Neural cell (in vitro differentiated cells): ENCODE measurements at regions not wholly inside any gene's neighbourhood (a gene's known extent, or its start where the extent isn't known, plus 50 kb on each side); places are given as distances from the start of the nearest gene placed in this dataset.

ENCODE experiments used
- H2AFZ ChIP-seq: fragments of 200-600, 300-800 bp; sonication (generic), shearing (Covaris generic); 2 replicates; pipeline ENCODE4 v1.6.0; 2014; ENCODE audit warnings: low read depth, mild to moderate bottlenecking, antibody characterized with exemption, low read length, moderate library complexity
- H3F3A ChIP-seq: fragments of 200-600 bp; shearing (Covaris generic); 2 replicates; pipeline ENCODE4 v1.6.1; 2016; ENCODE audit warnings: mild to moderate bottlenecking, moderate library complexity, mixed read lengths, antibody characterized with exemption, low read length; ENCODE audit not compliant: insufficient read depth, poor library complexity, severe bottlenecking
- H3K27ac ChIP-seq: fragments of 200-600, 300-800 bp; sonication (generic), shearing (Covaris generic); 2 replicates; pipeline ENCODE4 v1.5.1; 2014; ENCODE audit warnings: mild to moderate bottlenecking, low read length, moderate library complexity
- H3K27me3 ChIP-seq: fragments of 300-800, 200-600 bp; sonication (generic), shearing (Covaris generic); 2 replicates; pipeline ENCODE4 v1.6.0; 2014; ENCODE audit warnings: mild to moderate bottlenecking, low read depth, low read length, moderate library complexity; ENCODE audit not compliant: insufficient read depth
- H3K36me3 ChIP-seq: fragments of 300-800, 200-600 bp; sonication (generic), shearing (Covaris generic); 2 replicates; pipeline ENCODE4 v1.5.1; 2014; ENCODE audit warnings: mild to moderate bottlenecking, antibody characterized with exemption, low read length, moderate library complexity; ENCODE audit not compliant: insufficient read depth
- H3K4me2 ChIP-seq: fragments of 300-800, 200-600 bp; sonication (generic), shearing (Covaris generic); 2 replicates; pipeline ENCODE4 v1.6.0; 2014; ENCODE audit warnings: mild to moderate bottlenecking, low read length
- H3K4me3 ChIP-seq: fragments of 300-800, 200-600 bp; sonication (generic), shearing (Covaris generic); 2 replicates; pipeline ENCODE4 v1.5.1; 2014; ENCODE audit warnings: mild to moderate bottlenecking, low read length, moderate library complexity
- H3K79me2 ChIP-seq: fragments of 200-600 bp; shearing (Covaris generic); replicated peaks from 2 replicates; pipeline ENCODE4 v1.6.0; 2014; ENCODE audit warnings: mild to moderate bottlenecking, low read length, moderate library complexity; ENCODE audit not compliant: insufficient read depth
- H3K9ac ChIP-seq: fragments of 300-800, 200-600 bp; sonication (generic), shearing (Covaris generic); 2 replicates; pipeline ENCODE4 v1.6.1; 2016; ENCODE audit warnings: mild to moderate bottlenecking, low read length, mixed read lengths
- H3K9me2 ChIP-seq: fragments of 200-600 bp; shearing (Covaris generic); 2 replicates; pipeline ENCODE4 v1.6.1; 2016; ENCODE audit warnings: mild to moderate bottlenecking, low read length, mixed read lengths; ENCODE audit not compliant: insufficient read depth
- H3K9me3 ChIP-seq: fragments of 200-600, 300-800 bp; sonication (generic), shearing (Covaris generic); 2 replicates; pipeline ENCODE4 v1.6.1; 2016; ENCODE audit warnings: mild to moderate bottlenecking, mixed run types, low read length, moderate library complexity, mixed read lengths
- H4K20me1 ChIP-seq: fragments of 200-600 bp; shearing (Covaris generic); 2 replicates; pipeline ENCODE4 v1.6.1; 2016; ENCODE audit warnings: mild to moderate bottlenecking, mixed run types; ENCODE audit not compliant: insufficient read depth
- EP300 ChIP-seq: fragments of 450-650 bp; conservative IDR thresholded peaks from 2 replicates; pipeline ENCODE4 v1.6.1; 2014; ENCODE audit warnings: antibody characterized with exemption, mild to moderate bottlenecking, moderate library complexity; ENCODE audit not compliant: poor library complexity, severe bottlenecking
- EZH2 ChIP-seq: fragments of 200-600, 300-800 bp; shearing (Covaris generic), sonication (generic); IDR thresholded peaks from 2 replicates; pipeline ENCODE4 v1.6.1; 2014; ENCODE audit warnings: antibody characterized with exemption, low read length, borderline replicate concordance, mild to moderate bottlenecking; ENCODE audit not compliant: insufficient read depth, poor library complexity, severe bottlenecking
- MXI1 ChIP-seq: fragments of 450-650 bp; conservative IDR thresholded peaks from 2 replicates; pipeline ENCODE4 v1.6.1; 2014; ENCODE audit warnings: antibody characterized with exemption, mild to moderate bottlenecking; ENCODE audit not compliant: poor library complexity, severe bottlenecking
- POLR2AphosphoS5 ChIP-seq: IDR thresholded peaks from 2 replicates; pipeline ENCODE4 v1.6.1; 2012
- RAD21 ChIP-seq: fragments of 450-650 bp; conservative IDR thresholded peaks from 2 replicates; pipeline ENCODE4 v1.6.1; 2014; ENCODE audit warnings: antibody characterized with exemption, mild to moderate bottlenecking, moderate library complexity
- SMC3 ChIP-seq: fragments of 450-650 bp; conservative IDR thresholded peaks from 2 replicates; pipeline ENCODE4 v1.6.1; 2014; ENCODE audit warnings: antibody characterized with exemption, mild to moderate bottlenecking, moderate library complexity; ENCODE audit not compliant: poor library complexity
- TAF1 ChIP-seq: IDR thresholded peaks from 2 replicates; pipeline ENCODE4 v1.6.1; 2012; ENCODE audit warnings: low read depth
- TF ChIP-seq, protein P1 (sequence below): fragments of 450-650 bp; IDR thresholded peaks from 2 replicates; pipeline ENCODE4 v1.5.1; 2014; ENCODE audit warnings: antibody characterized with exemption, mild to moderate bottlenecking, moderate library complexity; ENCODE audit not compliant: poor library complexity, severe bottlenecking
- TF ChIP-seq, protein P2 (sequence below): IDR thresholded peaks from 2 replicates; pipeline ENCODE4 v1.6.1; 2012; ENCODE audit warnings: borderline replicate concordance

DNA sequence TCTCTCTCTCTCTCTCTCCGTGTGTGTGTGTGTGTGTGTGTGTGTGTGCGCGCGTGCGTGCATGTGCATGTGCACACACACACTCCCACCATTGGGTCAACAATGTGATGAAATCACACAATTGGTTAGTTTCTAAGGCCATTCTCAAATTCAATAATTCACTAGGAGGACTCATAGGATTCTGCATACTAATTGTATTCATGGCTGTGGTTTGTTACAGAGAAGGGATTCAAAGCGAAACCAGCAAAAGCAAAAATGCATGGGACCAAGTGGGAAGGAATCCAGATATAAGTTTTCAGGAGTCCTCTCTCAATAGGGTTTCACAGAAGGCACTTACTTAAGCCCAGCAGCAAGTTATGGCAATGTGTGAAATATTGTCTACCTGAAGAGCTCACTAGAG lies 515.0 kb downstream of the PYDC2 start:
- Histone ChIP-seq H3K9me2 (no peaks in the 10 kb centered on the region), H3K36me3 (no peaks in the 10 kb centered on the region), H3K9ac (no peak overlapping the region), H3K79me2 (no peaks in the 10 kb centered on the region), H3K4me2 (no peak overlapping the region), H3F3A (no peaks in the 10 kb centered on the region), H3K4me3 (no peak overlapping the region), H3K27me3 (no peaks in the 10 kb centered on the region), H3K9me3 (no peaks in the 10 kb centered on the region), H4K20me1 (no peaks in the 10 kb centered on the region), H3K27ac (no peak overlapping the region), H2AFZ (no peak overlapping the region)
- TF ChIP-seq POLR2AphosphoS5 (no peak), EP300 (no peak), SMC3 (no peak), RAD21 (no peak)
- TF ChIP-seq, protein P1, sequence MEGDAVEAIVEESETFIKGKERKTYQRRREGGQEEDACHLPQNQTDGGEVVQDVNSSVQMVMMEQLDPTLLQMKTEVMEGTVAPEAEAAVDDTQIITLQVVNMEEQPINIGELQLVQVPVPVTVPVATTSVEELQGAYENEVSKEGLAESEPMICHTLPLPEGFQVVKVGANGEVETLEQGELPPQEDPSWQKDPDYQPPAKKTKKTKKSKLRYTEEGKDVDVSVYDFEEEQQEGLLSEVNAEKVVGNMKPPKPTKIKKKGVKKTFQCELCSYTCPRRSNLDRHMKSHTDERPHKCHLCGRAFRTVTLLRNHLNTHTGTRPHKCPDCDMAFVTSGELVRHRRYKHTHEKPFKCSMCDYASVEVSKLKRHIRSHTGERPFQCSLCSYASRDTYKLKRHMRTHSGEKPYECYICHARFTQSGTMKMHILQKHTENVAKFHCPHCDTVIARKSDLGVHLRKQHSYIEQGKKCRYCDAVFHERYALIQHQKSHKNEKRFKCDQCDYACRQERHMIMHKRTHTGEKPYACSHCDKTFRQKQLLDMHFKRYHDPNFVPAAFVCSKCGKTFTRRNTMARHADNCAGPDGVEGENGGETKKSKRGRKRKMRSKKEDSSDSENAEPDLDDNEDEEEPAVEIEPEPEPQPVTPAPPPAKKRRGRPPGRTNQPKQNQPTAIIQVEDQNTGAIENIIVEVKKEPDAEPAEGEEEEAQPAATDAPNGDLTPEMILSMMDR = no peak

DNA sequence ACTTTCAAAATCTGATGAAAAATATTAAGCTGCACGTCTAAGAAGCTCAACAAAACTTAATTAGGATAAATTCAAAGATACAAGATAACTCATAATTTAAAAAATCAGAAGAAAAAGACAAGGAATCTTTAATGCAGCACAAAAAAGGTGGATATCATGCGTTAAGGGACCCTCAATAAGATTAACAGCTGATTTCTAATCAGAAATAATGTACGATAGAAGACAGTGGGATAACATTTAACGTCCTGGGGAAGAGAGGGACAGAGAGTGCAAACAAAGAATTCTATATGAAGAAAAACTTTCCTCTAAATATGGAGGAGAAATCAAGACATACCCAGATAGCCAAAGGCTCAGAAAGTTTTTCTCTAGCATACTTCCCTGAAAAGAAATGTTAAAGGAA lies 519.5 kb downstream of the PYDC2 start:
- no peak overlapping the region for H2AFZ ChIP-seq
- H3K4me3 ChIP-seq = no peak overlapping the region
- H3K9ac ChIP-seq = no peak overlapping the region
- no peaks in the 10 kb centered on the region for H3F3A ChIP-seq
- H3K27me3 ChIP-seq = no peaks in the 10 kb centered on the region
- H3K9me3 ChIP-seq = no peaks in the 10 kb centered on the region
- no peak overlapping the region for H3K4me2 ChIP-seq
- H3K27ac ChIP-seq = no peak overlapping the region
- no peaks in the 10 kb centered on the region for H3K9me2 ChIP-seq
- H3K36me3 ChIP-seq = no peaks in the 10 kb centered on the region
- TF ChIP-seq EZH2 (no peak), TAF1 (no peak)
- TF ChIP-seq, protein P2, sequence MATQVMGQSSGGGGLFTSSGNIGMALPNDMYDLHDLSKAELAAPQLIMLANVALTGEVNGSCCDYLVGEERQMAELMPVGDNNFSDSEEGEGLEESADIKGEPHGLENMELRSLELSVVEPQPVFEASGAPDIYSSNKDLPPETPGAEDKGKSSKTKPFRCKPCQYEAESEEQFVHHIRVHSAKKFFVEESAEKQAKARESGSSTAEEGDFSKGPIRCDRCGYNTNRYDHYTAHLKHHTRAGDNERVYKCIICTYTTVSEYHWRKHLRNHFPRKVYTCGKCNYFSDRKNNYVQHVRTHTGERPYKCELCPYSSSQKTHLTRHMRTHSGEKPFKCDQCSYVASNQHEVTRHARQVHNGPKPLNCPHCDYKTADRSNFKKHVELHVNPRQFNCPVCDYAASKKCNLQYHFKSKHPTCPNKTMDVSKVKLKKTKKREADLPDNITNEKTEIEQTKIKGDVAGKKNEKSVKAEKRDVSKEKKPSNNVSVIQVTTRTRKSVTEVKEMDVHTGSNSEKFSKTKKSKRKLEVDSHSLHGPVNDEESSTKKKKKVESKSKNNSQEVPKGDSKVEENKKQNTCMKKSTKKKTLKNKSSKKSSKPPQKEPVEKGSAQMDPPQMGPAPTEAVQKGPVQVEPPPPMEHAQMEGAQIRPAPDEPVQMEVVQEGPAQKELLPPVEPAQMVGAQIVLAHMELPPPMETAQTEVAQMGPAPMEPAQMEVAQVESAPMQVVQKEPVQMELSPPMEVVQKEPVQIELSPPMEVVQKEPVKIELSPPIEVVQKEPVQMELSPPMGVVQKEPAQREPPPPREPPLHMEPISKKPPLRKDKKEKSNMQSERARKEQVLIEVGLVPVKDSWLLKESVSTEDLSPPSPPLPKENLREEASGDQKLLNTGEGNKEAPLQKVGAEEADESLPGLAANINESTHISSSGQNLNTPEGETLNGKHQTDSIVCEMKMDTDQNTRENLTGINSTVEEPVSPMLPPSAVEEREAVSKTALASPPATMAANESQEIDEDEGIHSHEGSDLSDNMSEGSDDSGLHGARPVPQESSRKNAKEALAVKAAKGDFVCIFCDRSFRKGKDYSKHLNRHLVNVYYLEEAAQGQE = no peak
- H3K79me2 ChIP-seq = no peaks in the 10 kb centered on the region
- no peaks in the 10 kb centered on the region for H4K20me1 ChIP-seq

DNA sequence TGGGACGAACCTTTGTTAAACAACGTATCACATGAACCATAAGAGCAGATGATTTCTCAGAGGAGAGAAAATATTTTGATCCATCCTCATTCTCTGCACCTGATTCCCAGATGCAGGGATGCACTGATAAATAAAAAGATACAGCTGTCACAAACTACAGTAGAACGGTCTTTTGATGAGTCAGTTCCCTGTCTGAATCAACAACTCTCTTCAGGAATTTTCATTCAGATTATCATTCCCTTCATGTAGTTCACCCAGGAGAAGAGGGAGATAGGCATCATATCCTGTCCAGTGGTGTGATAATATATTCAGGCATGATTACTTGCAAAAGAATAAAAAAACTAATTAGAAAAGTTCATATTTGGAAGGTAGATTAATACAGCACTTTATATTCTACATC lies 521.5 kb downstream of the PYDC2 start:
- no peaks in the 10 kb centered on the region for H3K9me2 ChIP-seq
- H3K4me2 ChIP-seq = no peak overlapping the region
- TF ChIP-seq MXI1 (no peak), TAF1 (no peak), RAD21 (no peak), POLR2AphosphoS5 (no peak), EP300 (no peak), SMC3 (no peak), EZH2 (no peak)
- TF ChIP-seq, protein P1 = no peak
- TF ChIP-seq, protein P2 = no peak
- H3F3A ChIP-seq = no peaks in the 10 kb centered on the region
- no peak overlapping the region for H3K4me3 ChIP-seq
- no peaks in the 10 kb centered on the region for H3K27me3 ChIP-seq
- no peaks in the 10 kb centered on the region for H3K79me2 ChIP-seq
- H2AFZ ChIP-seq = no peak overlapping the region
- no peak overlapping the region for H3K27ac ChIP-seq
- H3K36me3 ChIP-seq = no peaks in the 10 kb centered on the region
- no peak overlapping the region for H3K9ac ChIP-seq
- H3K9me3 ChIP-seq = no peaks in the 10 kb centered on the region
- H4K20me1 ChIP-seq = no peaks in the 10 kb centered on the region
